ENCODE measurements at regions not wholly inside any gene's neighbourhood (a gene's known extent, or its start where the extent isn't known, plus 50 kb on each side); places are given as distances from the start of the nearest gene placed in this dataset.

DNA sequence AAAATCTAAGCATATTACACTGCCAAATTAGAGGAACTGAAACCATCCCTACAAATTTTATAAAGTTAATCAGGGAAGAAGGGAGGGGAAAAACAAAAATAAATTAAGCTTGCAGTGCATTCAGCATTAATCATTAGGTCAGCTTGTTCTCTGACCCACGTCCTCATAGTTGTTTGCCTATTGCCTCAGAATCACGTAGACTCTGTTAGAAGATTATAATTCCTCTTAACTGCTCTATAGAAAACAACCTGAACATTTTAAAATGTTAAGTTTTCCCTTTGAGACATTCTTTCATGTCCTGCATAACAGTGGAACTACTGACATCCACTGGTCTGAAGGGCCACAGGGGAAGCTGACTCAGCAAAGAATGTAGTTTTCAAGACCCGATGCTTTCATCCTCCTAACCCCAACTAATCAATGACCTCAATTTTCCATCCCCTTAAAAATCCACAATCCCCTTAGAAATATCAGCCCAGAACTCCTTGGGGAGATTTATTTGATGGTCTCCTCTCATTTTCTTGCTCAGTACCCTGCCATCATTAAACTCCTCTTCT lies 112.4 kb downstream of the FBXO4 start:
- no peak overlapping the region for H3K4me3 ChIP-seq (ENCODE audit: low read length)
- no peaks in the 10 kb centered on the region for H3K36me3 ChIP-seq (ENCODE audit: control insufficient read depth in 2 of 3, insufficient read depth in 3 of 3, low read length in 3 of 3)
- H3K27me3 Mint-ChIP-seq = peaks cover 9 to 47% (median 23%) of the 10 kb centered on the region in 5 donors
- H3K9me3 ChIP-seq (ENCODE audit: control insufficient read depth in 2 of 3, low read length in 3 of 3) = no peaks in the 10 kb centered on the region
- peaks cover 0 to 3% (median 0%) of the 10 kb centered on the region in 11 donors for H3K9me3 Mint-ChIP-seq
- H3K27ac Mint-ChIP-seq = no peak overlapping the region
- no peak overlapping the region for H3K4me3 Mint-ChIP-seq
- POLR2A ChIA-PET = no interaction called here
- CTCF ChIA-PET = no interaction called here
- ATAC-seq = no peak
- H3K4me1 Mint-ChIP-seq = no peaks in the 10 kb centered on the region
- no peak for DNase-seq
- H3K36me3 Mint-ChIP-seq = no peaks in the 10 kb centered on the region
- no peaks in the 10 kb centered on the region for H3K27me3 ChIP-seq (ENCODE audit: control insufficient read depth in 2 of 2, insufficient read depth in 2 of 2, low read length in 2 of 2)
- intact Hi-C loops (cut with micrococcal nuclease) = no loop called here
- no peaks in the 10 kb centered on the region for H3K4me1 ChIP-seq (ENCODE audit: control insufficient read depth in 2 of 2, insufficient read depth in 2 of 2, low read length in 2 of 2)
- H3K27ac ChIP-seq (ENCODE audit: low read depth, low read length) = no peak overlapping the region

DNA sequence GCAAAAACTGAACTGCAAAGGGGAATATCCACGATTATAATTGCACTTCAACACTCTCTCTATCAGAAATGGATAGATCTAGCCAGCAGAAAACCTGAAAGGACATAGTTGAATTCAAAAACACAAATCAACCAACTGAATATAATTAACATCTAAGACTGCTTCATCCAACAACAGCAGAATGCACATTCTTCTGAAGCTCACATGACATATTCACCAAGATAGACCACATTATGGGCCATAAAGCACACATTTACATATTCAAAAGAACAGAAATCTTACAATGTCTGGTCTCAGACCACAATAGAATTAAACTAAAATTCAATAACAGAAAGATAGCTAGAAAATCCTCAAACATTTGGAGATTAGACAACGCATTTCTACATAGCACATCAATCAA lies 118.3 kb downstream of the FBXO4 start:
- POLR2A ChIA-PET = no interaction called here
- Mint-ChIP-seq H3K4me3 (no peak overlapping the region), H3K27ac (no peak overlapping the region), H3K9me3 (peaks cover 0 to 4% (median 0%) of the 10 kb centered on the region in 11 donors), H3K4me1 (no peaks in the 10 kb centered on the region), H3K36me3 (peaks cover 0 to 3% (median 0%) of the 10 kb centered on the region in 5 donors), H3K27me3 (peaks cover 22 to 50% (median 47%) of the 10 kb centered on the region in 5 donors)
- ATAC-seq = no peak
- no peak for DNase-seq
- Histone ChIP-seq H3K36me3 (ENCODE audit: control insufficient read depth in 2 of 3, insufficient read depth in 3 of 3, low read length in 3 of 3) (no peaks in the 10 kb centered on the region), H3K9me3 (ENCODE audit: control insufficient read depth in 2 of 3, low read length in 3 of 3) (no peaks in the 10 kb centered on the region), H3K4me3 (ENCODE audit: low read length) (no peak overlapping the region), H3K27ac (ENCODE audit: low read depth, low read length) (no peak overlapping the region), H3K4me1 (ENCODE audit: control insufficient read depth in 2 of 2, insufficient read depth in 2 of 2, low read length in 2 of 2) (no peaks in the 10 kb centered on the region), H3K27me3 (ENCODE audit: control insufficient read depth in 2 of 2, insufficient read depth in 2 of 2, low read length in 2 of 2) (no peaks in the 10 kb centered on the region)
- intact Hi-C loops (cut with micrococcal nuclease) = no loop called here
- CTCF ChIA-PET = interaction anchor here (1.1 to 2.2 kb wide), 2 partner anchors 14 to 96 kb away, joined by 3 to 7 read pairs; no protein-coding TSS in a partner anchor

DNA sequence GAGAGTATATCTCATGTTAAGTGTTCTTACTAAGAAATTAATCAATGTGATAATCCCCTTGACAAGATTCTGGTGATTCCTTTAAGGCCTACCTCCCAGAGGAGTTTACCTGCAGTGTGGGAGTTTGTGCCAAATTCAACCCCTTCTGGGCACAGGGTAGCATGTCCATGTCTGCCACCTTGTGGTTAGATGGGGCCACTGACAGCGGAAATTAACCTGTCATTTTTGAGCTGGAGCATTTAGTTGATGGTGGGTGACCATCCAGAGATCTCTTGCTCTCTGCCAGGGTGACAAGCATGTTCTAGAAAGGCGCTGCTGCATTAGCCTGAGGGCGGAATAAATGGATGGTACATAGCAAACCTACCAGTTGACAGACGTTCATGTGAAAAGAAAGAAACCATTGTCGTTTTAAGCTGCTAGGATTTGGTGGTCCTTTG lies 132.2 kb downstream of the FBXO4 start:
- H3K9me3 Mint-ChIP-seq = no peaks in the 10 kb centered on the region

DNA sequence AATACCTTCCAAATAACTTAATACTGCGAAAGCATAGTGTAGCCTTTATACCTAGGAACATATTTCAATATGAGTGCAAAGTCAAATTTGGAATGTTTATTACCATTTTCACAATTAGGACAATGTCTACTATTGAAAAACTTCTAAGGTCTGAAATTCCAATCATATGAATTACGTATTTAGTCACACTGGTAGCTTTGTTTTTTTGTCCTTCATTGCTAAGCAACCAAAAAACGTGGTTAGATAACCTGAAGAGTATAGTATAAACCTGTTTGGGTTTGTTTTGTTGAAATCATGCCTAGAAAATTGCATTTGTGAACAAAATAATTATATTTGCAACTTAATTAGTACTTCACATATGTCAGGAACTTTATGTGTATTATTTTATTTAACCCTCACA lies 134.2 kb downstream of the FBXO4 start:
- POLR2A ChIA-PET = no interaction called here
- no peak overlapping the region for H3K4me3 Mint-ChIP-seq
- H3K27me3 ChIP-seq (ENCODE audit: control insufficient read depth in 2 of 2, insufficient read depth in 2 of 2, low read length in 2 of 2) = no peaks in the 10 kb centered on the region
- DNase-seq = no peak
- peaks cover 0 to 4% (median 0%) of the 10 kb centered on the region in 7 donors for H3K4me1 Mint-ChIP-seq
- peaks cover 0 to 8% (median 0%) of the 10 kb centered on the region in 5 donors for H3K27me3 Mint-ChIP-seq
- H3K9me3 ChIP-seq (ENCODE audit: control insufficient read depth in 2 of 3, low read length in 3 of 3) = no peaks in the 10 kb centered on the region
- H3K4me3 ChIP-seq (ENCODE audit: low read length) = no peak overlapping the region
- no peaks in the 10 kb centered on the region for H3K36me3 Mint-ChIP-seq
- no peaks in the 10 kb centered on the region for H3K4me1 ChIP-seq (ENCODE audit: control insufficient read depth in 2 of 2, insufficient read depth in 2 of 2, low read length in 2 of 2)
- ATAC-seq = no peak
- CTCF ChIA-PET = interaction anchor here (8.5 kb wide), 1 partner anchor 203 kb away, joined by 112 read pairs; no protein-coding TSS in a partner anchor
- H3K36me3 ChIP-seq (ENCODE audit: control insufficient read depth in 2 of 3, insufficient read depth in 3 of 3, low read length in 3 of 3) = no peaks in the 10 kb centered on the region
- H3K27ac ChIP-seq (ENCODE audit: low read depth, low read length) = no peak overlapping the region
- no peaks in the 10 kb centered on the region for H3K9me3 Mint-ChIP-seq
- H3K27ac Mint-ChIP-seq = no peak overlapping the region
- intact Hi-C loops (cut with micrococcal nuclease) = loop anchor here (5.0 kb wide), 2 partner anchors 132 to 708 kb away; partner anchors contain the start of gene FBXO4 (in 1 of the 2)

More for the DNA sequence above, 132.2 kb downstream of the FBXO4 start:
- no peaks in the 10 kb centered on the region for H3K27me3 ChIP-seq (ENCODE audit: control insufficient read depth in 2 of 2, insufficient read depth in 2 of 2, low read length in 2 of 2)
- ATAC-seq (peak; percentile 87), DNase-seq (peak in 8 of 9 donors; percentile 25 to 58 (median 51))
- no peaks in the 10 kb centered on the region for H3K36me3 ChIP-seq (ENCODE audit: control insufficient read depth in 2 of 3, insufficient read depth in 3 of 3, low read length in 3 of 3)
- ChIA-PET POLR2A (interaction anchor here (1.2 kb wide), 1 partner anchor 201 kb away, joined by 6 read pairs; no protein-coding TSS in a partner anchor), CTCF (interaction anchor here (0.7 to 8.5 kb wide), 10 partner anchors 8 to 257 kb away, joined by 3 to 112 read pairs (median 3); no protein-coding TSS in a partner anchor)
- H3K9me3 ChIP-seq (ENCODE audit: control insufficient read depth in 2 of 3, low read length in 3 of 3) = no peaks in the 10 kb centered on the region
- Mint-ChIP-seq H3K4me1 (peaks cover 0 to 4% (median 0%) of the 10 kb centered on the region in 7 donors), H3K4me3 (no peak overlapping the region), H3K27me3 (peaks cover 0 to 12% (median 5%) of the 10 kb centered on the region in 5 donors), H3K27ac (no peak overlapping the region), H3K36me3 (no peaks in the 10 kb centered on the region)
- H3K27ac ChIP-seq (ENCODE audit: low read depth, low read length) = no peak overlapping the region
- intact Hi-C loops (cut with micrococcal nuclease) = loop anchor here (1.0 to 5.0 kb wide), 3 partner anchors 130 to 710 kb away; partner anchors contain the start of gene FBXO4 (in 1 of the 2)
- H3K4me1 ChIP-seq (ENCODE audit: control insufficient read depth in 2 of 2, insufficient read depth in 2 of 2, low read length in 2 of 2) = no peaks in the 10 kb centered on the region
- H3K4me3 ChIP-seq (ENCODE audit: low read length) = no peak overlapping the region

DNA sequence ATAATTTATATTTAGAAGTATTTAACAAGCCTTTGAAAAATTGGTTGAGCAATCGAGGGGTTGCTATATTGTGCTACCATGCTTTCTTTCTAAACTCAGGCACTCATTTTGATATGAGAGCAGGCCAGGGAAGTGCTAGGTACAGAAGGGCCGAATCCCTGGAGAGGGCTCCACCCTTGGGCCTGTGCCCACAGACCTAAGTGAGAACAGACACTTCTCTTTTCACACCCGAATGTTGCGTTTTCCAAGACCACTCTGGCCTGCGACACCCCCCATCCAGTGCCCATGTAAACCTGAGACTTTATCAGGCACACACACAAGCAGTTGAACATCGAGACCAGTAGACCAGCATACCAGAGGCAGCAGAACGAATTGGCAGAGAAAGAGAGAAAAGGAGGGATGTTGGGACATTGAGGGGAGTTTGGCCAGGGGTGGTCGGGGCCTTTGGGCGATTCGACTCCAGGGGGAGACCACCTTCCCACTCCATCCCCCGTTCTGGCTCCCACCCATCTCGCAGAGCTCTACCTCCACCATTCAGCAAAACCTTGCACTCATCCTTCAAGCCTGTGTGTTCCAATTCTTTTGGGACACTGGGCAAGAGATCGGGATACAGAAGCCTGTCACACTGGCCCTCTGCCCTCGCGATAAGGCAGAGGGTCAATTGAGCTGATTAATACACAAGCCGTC lies 134.8 kb downstream of the FBXO4 start:
- intact Hi-C loops (cut with micrococcal nuclease) = loop anchor here (5.0 kb wide), 2 partner anchors 133 to 707 kb away; partner anchors contain the start of gene FBXO4 (in 1 of the 2)
- H3K27me3 ChIP-seq (ENCODE audit: control insufficient read depth in 2 of 2, insufficient read depth in 2 of 2, low read length in 2 of 2) = no peaks in the 10 kb centered on the region
- Mint-ChIP-seq H3K9me3 (no peaks in the 10 kb centered on the region), H3K36me3 (no peaks in the 10 kb centered on the region), H3K27me3 (peaks cover 0 to 8% (median 0%) of the 10 kb centered on the region in 5 donors), H3K4me3 (no peak overlapping the region), H3K27ac (no peak overlapping the region), H3K4me1 (peaks cover 0 to 4% (median 0%) of the 10 kb centered on the region in 7 donors)
- no peak for ATAC-seq
- no peak for DNase-seq
- H3K4me1 ChIP-seq (ENCODE audit: control insufficient read depth in 2 of 2, insufficient read depth in 2 of 2, low read length in 2 of 2) = no peaks in the 10 kb centered on the region
- no peaks in the 10 kb centered on the region for H3K36me3 ChIP-seq (ENCODE audit: control insufficient read depth in 2 of 3, insufficient read depth in 3 of 3, low read length in 3 of 3)
- ChIA-PET CTCF (interaction anchor here (8.5 kb wide), 1 partner anchor 203 kb away, joined by 112 read pairs; no protein-coding TSS in a partner anchor), POLR2A (no interaction called here)
- no peaks in the 10 kb centered on the region for H3K9me3 ChIP-seq (ENCODE audit: control insufficient read depth in 2 of 3, low read length in 3 of 3)
- no peak overlapping the region for H3K27ac ChIP-seq (ENCODE audit: low read depth, low read length)
- H3K4me3 ChIP-seq (ENCODE audit: low read length) = no peak overlapping the region

DNA sequence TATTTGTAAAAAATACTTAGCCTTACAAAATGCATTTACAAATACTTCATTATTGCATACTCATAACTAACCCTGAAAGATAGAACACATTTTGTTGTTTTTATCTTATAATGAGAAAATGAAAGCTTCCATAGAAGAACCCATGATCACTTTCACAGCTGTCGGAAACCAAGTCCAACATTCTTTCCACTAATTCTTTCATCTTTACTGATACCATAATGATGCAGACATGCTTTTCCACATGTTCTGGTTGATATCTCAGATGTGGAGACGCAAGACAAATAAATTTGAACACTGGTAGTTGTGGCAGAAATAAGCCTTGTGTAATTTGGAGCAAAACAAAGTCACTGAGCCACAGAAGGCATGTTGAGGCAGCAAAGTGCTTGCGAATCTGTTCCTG lies 136.0 kb downstream of the FBXO4 start:
- ATAC-seq (no peak), DNase-seq (no peak)
- intact Hi-C loops (cut with micrococcal nuclease) = no loop called here
- H3K4me1 ChIP-seq (ENCODE audit: control insufficient read depth in 2 of 2, insufficient read depth in 2 of 2, low read length in 2 of 2) = no peaks in the 10 kb centered on the region
- POLR2A ChIA-PET = no interaction called here
- H3K9me3 ChIP-seq (ENCODE audit: control insufficient read depth in 2 of 3, low read length in 3 of 3) = no peaks in the 10 kb centered on the region
- no peaks in the 10 kb centered on the region for H3K36me3 ChIP-seq (ENCODE audit: control insufficient read depth in 2 of 3, insufficient read depth in 3 of 3, low read length in 3 of 3)
- Mint-ChIP-seq H3K27ac (no peak overlapping the region), H3K4me1 (peaks cover 0 to 4% (median 0%) of the 10 kb centered on the region in 7 donors), H3K36me3 (no peaks in the 10 kb centered on the region), H3K4me3 (no peak overlapping the region), H3K9me3 (no peaks in the 10 kb centered on the region), H3K27me3 (peaks cover 0 to 8% (median 0%) of the 10 kb centered on the region in 5 donors)
- H3K27ac ChIP-seq (ENCODE audit: low read depth, low read length) = no peak overlapping the region
- H3K27me3 ChIP-seq (ENCODE audit: control insufficient read depth in 2 of 2, insufficient read depth in 2 of 2, low read length in 2 of 2) = no peaks in the 10 kb centered on the region
- H3K4me3 ChIP-seq (ENCODE audit: low read length) = no peak overlapping the region
- CTCF ChIA-PET = interaction anchor here (8.5 kb wide), 1 partner anchor 205 kb away, joined by 112 read pairs; no protein-coding TSS in a partner anchor
